ENCODE measurements at regions not wholly inside any gene's neighbourhood (a gene's known extent, or its start where the extent isn't known, plus 50 kb on each side); places are given as distances from the start of the nearest gene placed in this dataset.

- DNase-seq (ENCODE audit: extremely low spot score, unreplicated experiment): no peak
- no peaks in the 10 kb centered on the region for H3K4me1 Mint-ChIP-seq (ENCODE audit: unreplicated experiment)
- no peak overlapping the region for H3K4me3 Mint-ChIP-seq
- H3K36me3 Mint-ChIP-seq: no peaks in the 10 kb centered on the region
- peaks cover 18% of the 10 kb centered on the region for H3K27me3 Mint-ChIP-seq
- no peaks in the 10 kb centered on the region for H3K9me3 Mint-ChIP-seq
- H3K27ac Mint-ChIP-seq: no peak overlapping the region
- TF ChIP-seq, protein P1, sequence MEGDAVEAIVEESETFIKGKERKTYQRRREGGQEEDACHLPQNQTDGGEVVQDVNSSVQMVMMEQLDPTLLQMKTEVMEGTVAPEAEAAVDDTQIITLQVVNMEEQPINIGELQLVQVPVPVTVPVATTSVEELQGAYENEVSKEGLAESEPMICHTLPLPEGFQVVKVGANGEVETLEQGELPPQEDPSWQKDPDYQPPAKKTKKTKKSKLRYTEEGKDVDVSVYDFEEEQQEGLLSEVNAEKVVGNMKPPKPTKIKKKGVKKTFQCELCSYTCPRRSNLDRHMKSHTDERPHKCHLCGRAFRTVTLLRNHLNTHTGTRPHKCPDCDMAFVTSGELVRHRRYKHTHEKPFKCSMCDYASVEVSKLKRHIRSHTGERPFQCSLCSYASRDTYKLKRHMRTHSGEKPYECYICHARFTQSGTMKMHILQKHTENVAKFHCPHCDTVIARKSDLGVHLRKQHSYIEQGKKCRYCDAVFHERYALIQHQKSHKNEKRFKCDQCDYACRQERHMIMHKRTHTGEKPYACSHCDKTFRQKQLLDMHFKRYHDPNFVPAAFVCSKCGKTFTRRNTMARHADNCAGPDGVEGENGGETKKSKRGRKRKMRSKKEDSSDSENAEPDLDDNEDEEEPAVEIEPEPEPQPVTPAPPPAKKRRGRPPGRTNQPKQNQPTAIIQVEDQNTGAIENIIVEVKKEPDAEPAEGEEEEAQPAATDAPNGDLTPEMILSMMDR (conservative IDR thresholded peaks at IDR 0.05): no peak
These were observed 87.6 kb downstream of the DRD1 start for GRCh38 chr5:175356428-175356827.

DNA sequence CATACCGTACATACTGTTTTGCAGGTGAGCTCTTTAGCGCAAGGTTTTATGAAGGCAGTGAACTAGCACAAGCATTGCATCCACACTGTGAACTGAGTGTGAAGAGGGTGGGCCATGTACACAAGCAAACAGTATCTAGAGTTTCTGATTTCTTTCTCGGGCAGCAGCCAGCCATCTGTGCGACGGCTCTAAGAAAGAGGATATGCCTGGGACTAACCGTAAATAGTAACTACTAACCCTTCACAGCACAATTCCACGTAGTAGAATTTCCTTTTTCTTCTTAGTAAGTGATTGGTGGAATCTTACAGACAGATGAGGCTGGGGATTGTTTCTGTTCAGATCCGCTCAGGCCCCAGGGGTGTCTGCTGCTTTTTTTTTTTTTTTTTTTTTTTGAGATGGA lies 89.0 kb downstream of the DRD1 start:
- Mint-ChIP-seq H3K4me3 (no peak overlapping the region), H3K9me3 (no peaks in the 10 kb centered on the region), H3K27me3 (peaks cover 23% of the 10 kb centered on the region), H3K4me1 (ENCODE audit: unreplicated experiment) (no peaks in the 10 kb centered on the region), H3K27ac (no peak overlapping the region), H3K36me3 (no peaks in the 10 kb centered on the region)
- TF ChIP-seq, protein P1 (conservative IDR thresholded peaks at IDR 0.05): no peak
- no peak for DNase-seq (ENCODE audit: extremely low spot score, unreplicated experiment)

DNA sequence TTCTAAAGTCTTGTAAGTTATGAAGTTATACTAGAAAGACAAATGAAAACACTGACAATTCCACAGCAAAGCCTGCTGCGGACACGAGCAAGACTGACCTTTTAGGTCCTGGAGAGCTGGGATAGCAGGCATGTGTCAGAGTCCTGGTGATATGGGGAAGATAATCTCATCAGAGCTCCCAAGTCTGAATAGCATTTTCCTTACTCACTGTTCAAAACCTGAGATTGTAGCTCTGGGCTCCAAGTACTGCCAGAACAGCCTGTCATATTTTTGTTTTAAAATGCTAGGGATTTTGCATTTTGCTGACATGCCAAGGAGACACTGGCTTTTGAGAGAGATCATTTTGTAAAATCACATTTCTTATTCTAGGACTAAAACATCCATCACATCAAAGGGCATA lies 90.1 kb downstream of the DRD1 start:
- DNase-seq (ENCODE audit: extremely low spot score, unreplicated experiment): no peak
- Mint-ChIP-seq H3K36me3 (no peaks in the 10 kb centered on the region), H3K27ac (no peak overlapping the region), H3K9me3 (no peaks in the 10 kb centered on the region), H3K4me3 (no peak overlapping the region), H3K4me1 (ENCODE audit: unreplicated experiment) (no peaks in the 10 kb centered on the region), H3K27me3 (peaks cover 24% of the 10 kb centered on the region)
- TF ChIP-seq, protein P1 (conservative IDR thresholded peaks at IDR 0.05): no peak

GRCh38 chr5:175351897-175352590 lies 91.9 kb downstream of the DRD1 start:
- TF ChIP-seq, protein P1 (conservative IDR thresholded peaks at IDR 0.05): no peak
- Mint-ChIP-seq H3K4me3 (no peak overlapping the region), H3K36me3 (no peaks in the 10 kb centered on the region), H3K9me3 (no peaks in the 10 kb centered on the region), H3K4me1 (ENCODE audit: unreplicated experiment) (no peaks in the 10 kb centered on the region), H3K27ac (no peak overlapping the region), H3K27me3 (peaks cover 32% of the 10 kb centered on the region)
- DNase-seq (ENCODE audit: extremely low spot score, unreplicated experiment): no peak

DNA sequence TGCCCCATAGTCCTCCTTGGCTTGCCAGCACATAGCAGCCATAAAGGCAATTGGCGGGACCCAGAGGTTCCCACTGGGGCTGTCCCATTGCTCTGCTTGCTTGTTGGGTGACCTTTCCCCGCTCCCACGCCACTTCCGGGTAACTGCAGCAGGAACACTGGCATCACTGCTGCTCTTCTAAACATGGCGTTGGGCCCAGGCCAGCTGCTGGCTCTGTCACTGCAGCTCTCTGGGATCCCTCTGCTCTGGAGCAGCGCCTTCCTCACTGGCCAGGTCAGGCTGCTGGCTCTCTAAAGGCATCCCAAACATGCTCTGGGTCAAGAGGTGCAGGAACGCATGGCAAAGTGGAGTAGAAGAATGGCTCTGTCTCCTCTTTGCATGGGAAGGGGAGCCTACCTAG lies 92.9 kb downstream of the DRD1 start:
- Mint-ChIP-seq H3K27ac (no peak overlapping the region), H3K36me3 (no peaks in the 10 kb centered on the region), H3K27me3 (peaks cover 34% of the 10 kb centered on the region), H3K4me1 (ENCODE audit: unreplicated experiment) (no peaks in the 10 kb centered on the region), H3K4me3 (no peak overlapping the region), H3K9me3 (no peaks in the 10 kb centered on the region)
- TF ChIP-seq, protein P1 (conservative IDR thresholded peaks at IDR 0.05): no peak
- DNase-seq (ENCODE audit: extremely low spot score, unreplicated experiment): no peak

All from type B pancreatic cell (in vitro differentiated cells).